Left lung (tissue), 4 donors: ENCODE measurements at regions not wholly inside any gene's neighbourhood (a gene's known extent, or its start where the extent isn't known, plus 50 kb on each side); places are given as distances from the start of the nearest gene placed in this dataset.

Experiments
- ATAC-seq: fragments of 200-7000 bp; cut with Tn5 transposase; one replicate; pipeline ENCODE4 v1.9.1; 2020; ENCODE audit warnings: moderate library complexity
- DNase-seq, 4 donors: peaks; one replicate each; pipeline ENCODE4 v3.0.0-alpha.2; 2013 to 2020
- H3K27ac ChIP-seq, 2 donors: fragments of 200-600 bp; sonication (generic) in 1 of 2; one replicate each; pipeline versions ENCODE4 v1.5.0 to v1.8.0; 2020 to 2021
- H3K27me3 ChIP-seq, 2 donors: fragments of 200-600 bp; sonication (generic) in 1 of 2; one replicate each; pipeline versions ENCODE4 v1.5.0 to v1.8.0; 2020 to 2021
- H3K36me3 ChIP-seq, 2 donors: fragments of 200-600 bp; sonication (generic) in 1 of 2; one replicate each; pipeline versions ENCODE4 v1.5.0 to v1.8.0; 2020 to 2021
- H3K4me1 ChIP-seq, 2 donors: fragments of 200-600 bp; one replicate each; pipeline ENCODE4 v1.8.0; 2021
- H3K4me3 ChIP-seq, 2 donors: fragments of 200-600 bp; sonication (generic) in 1 of 2; one replicate each; pipeline versions ENCODE4 v1.5.0 to v1.8.0; 2020 to 2021; ENCODE audit warnings: mild to moderate bottlenecking in 1 of 2
- H3K9me3 ChIP-seq, 2 donors: fragments of 200-600 bp; sonication (generic) in 1 of 2; one replicate each; pipeline versions ENCODE4 v1.5.0 to v1.8.0; 2020 to 2021
- CTCF ChIP-seq, 2 donors: fragments of 200-600 bp; sonication (generic) in 1 of 2; IDR thresholded peaks; one replicate each; pipeline versions ENCODE4 v1.5.0 to v1.8.0; 2021; ENCODE audit warnings: antibody characterized with exemption in 2 of 2
- intact Hi-C, 2 donors: fragments of 100-400 bp; cut with DNase I; formaldehyde crosslinking; loops; one replicate each; pipeline versions ENCODE4 v1.11.2 to v1.14.2; 2022
- donor health status: DM: no; HTN: yes; CAD: no.
- donor health status: DM: no; HTN: no; CAD: no.

- ATAC-seq (peak; percentile 86), DNase-seq (no peak)
- no peak overlapping the region for H3K4me3 ChIP-seq
- H3K27ac ChIP-seq, result no peak overlapping the region
- no peaks in the 10 kb centered on the region for H3K27me3 ChIP-seq
- intact Hi-C loops, result no loop called here
- no peaks in the 10 kb centered on the region for H3K4me1 ChIP-seq
- no peaks in the 10 kb centered on the region for H3K9me3 ChIP-seq
- no peak for TF ChIP-seq CTCF (IDR thresholded peaks at IDR 0.05)
- H3K36me3 ChIP-seq, result no peaks in the 10 kb centered on the region
Observed at GRCh38 chrX:25726539-25726938, 411.6 kb upstream of the MAGEB18 start.

- Histone ChIP-seq H3K4me3 (no peak overlapping the region), H3K36me3 (no peaks in the 10 kb centered on the region), H3K4me1 (no peaks in the 10 kb centered on the region), H3K27me3 (no peaks in the 10 kb centered on the region), H3K27ac (no peak overlapping the region), H3K9me3 (no peaks in the 10 kb centered on the region)
- no peak for TF ChIP-seq CTCF (IDR thresholded peaks at IDR 0.05)
- intact Hi-C loops, result no loop called here
- ATAC-seq (no peak), DNase-seq (no peak)
Observed at GRCh38 chrX:25733148-25733547, 405.0 kb upstream of the MAGEB18 start.

- no peak for TF ChIP-seq CTCF (IDR thresholded peaks at IDR 0.05)
- intact Hi-C loops, result no loop called here
- DNase-seq (no peak), ATAC-seq (no peak)
- no peaks in the 10 kb centered on the region for H3K27me3 ChIP-seq
- H3K27ac ChIP-seq, result no peak overlapping the region
- H3K4me1 ChIP-seq, result no peaks in the 10 kb centered on the region
- no peaks in the 10 kb centered on the region for H3K9me3 ChIP-seq
- H3K36me3 ChIP-seq, result no peaks in the 10 kb centered on the region
- no peak overlapping the region for H3K4me3 ChIP-seq
Observed at GRCh38 chrX:25737540-25737939, 400.6 kb upstream of the MAGEB18 start.

- no peaks in the 10 kb centered on the region for H3K36me3 ChIP-seq
- DNase-seq (no peak), ATAC-seq (no peak)
- H3K9me3 ChIP-seq, result no peaks in the 10 kb centered on the region
- intact Hi-C loops, result no loop called here
- no peak overlapping the region for H3K27ac ChIP-seq
- no peak for TF ChIP-seq CTCF (IDR thresholded peaks at IDR 0.05)
- no peaks in the 10 kb centered on the region for H3K27me3 ChIP-seq
- no peaks in the 10 kb centered on the region for H3K4me1 ChIP-seq
- H3K4me3 ChIP-seq, result no peak overlapping the region
Observed at GRCh38 chrX:25742334-25742733, 395.8 kb upstream of the MAGEB18 start.

- TF ChIP-seq CTCF (IDR thresholded peaks at IDR 0.05), result no peak
- Histone ChIP-seq H3K27ac (no peak overlapping the region), H3K27me3 (no peaks in the 10 kb centered on the region), H3K9me3 (no peaks in the 10 kb centered on the region), H3K4me1 (no peaks in the 10 kb centered on the region), H3K36me3 (no peaks in the 10 kb centered on the region), H3K4me3 (no peak overlapping the region)
- ATAC-seq (no peak), DNase-seq (no peak)
- intact Hi-C loops, result no loop called here
Observed at GRCh38 chrX:25754399-25754798, 383.7 kb upstream of the MAGEB18 start.
